ENCODE measurements at regions not wholly inside any gene's neighbourhood (a gene's known extent, or its start where the extent isn't known, plus 50 kb on each side); places are given as distances from the start of the nearest gene placed in this dataset.

- no peak for FAIRE-seq
- no peak for TF ChIP-seq POLR2A (IDR thresholded peaks at IDR 0.05; ENCODE audit: low read depth, low read length)
- no peak for TF ChIP-seq TAF1 (IDR thresholded peaks at IDR 0.05; ENCODE audit: borderline replicate concordance, low read depth, low read length)
- no peak for TF ChIP-seq POLR2AphosphoS5 (IDR thresholded peaks at IDR 0.05; ENCODE audit: low read depth, low read length)
- no peak for DNase-seq (ENCODE audit: insufficient read length)
Measured at GRCh38 chr2:183214680-183215079, 90.4 kb downstream of the NUP35 start.

GRCh38 chr2:183215917-183216316, 91.7 kb downstream of the NUP35 start:
- DNase-seq (ENCODE audit: insufficient read length) (no peak), FAIRE-seq (no peak)
- no peak for TF ChIP-seq TAF1 (IDR thresholded peaks at IDR 0.05; ENCODE audit: borderline replicate concordance, low read depth, low read length)
- TF ChIP-seq POLR2A (IDR thresholded peaks at IDR 0.05; ENCODE audit: low read depth, low read length), result no peak
- TF ChIP-seq POLR2AphosphoS5 (IDR thresholded peaks at IDR 0.05; ENCODE audit: low read depth, low read length), result no peak

- no peak for DNase-seq (ENCODE audit: insufficient read length)
- FAIRE-seq, result no peak
- TF ChIP-seq POLR2A (IDR thresholded peaks at IDR 0.05; ENCODE audit: low read depth, low read length), result no peak
- TF ChIP-seq POLR2AphosphoS5 (IDR thresholded peaks at IDR 0.05; ENCODE audit: low read depth, low read length), result no peak
Measured at GRCh38 chr2:183219888-183220287, 95.6 kb downstream of the NUP35 start.

- no peak for DNase-seq (ENCODE audit: insufficient read length)
- peak; percentile 65 for FAIRE-seq
- TF ChIP-seq POLR2AphosphoS5 (IDR thresholded peaks at IDR 0.05; ENCODE audit: low read depth, low read length) (no peak), POLR2A (IDR thresholded peaks at IDR 0.05; ENCODE audit: low read depth, low read length) (no peak), TAF1 (IDR thresholded peaks at IDR 0.05; ENCODE audit: borderline replicate concordance, low read depth, low read length) (no peak)
Measured at GRCh38 chr2:183222751-183223150, 98.5 kb downstream of the NUP35 start.

DNA sequence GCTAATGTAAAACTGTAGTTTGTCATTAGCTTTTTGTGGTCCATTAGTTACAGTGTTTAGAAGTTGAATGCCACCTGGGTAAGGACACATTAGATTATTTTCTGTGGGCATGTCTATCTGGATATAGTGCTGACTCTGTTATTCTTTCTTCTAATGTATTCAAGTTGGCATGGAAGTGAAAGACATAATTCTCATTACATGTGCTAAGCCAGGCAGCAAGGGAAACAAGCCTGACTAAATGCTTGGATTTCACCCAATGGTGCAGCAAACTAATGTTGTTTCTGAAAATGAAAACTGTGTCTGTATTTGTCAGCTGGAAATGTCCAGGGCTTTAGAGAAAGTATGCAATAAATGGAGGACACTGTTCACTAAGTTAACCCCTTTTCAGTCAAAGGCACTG, 100.7 kb downstream of the NUP35 start:
- TF ChIP-seq POLR2AphosphoS5 (IDR thresholded peaks at IDR 0.05; ENCODE audit: low read depth, low read length) (no peak), POLR2A (IDR thresholded peaks at IDR 0.05; ENCODE audit: low read depth, low read length) (no peak), TAF1 (IDR thresholded peaks at IDR 0.05; ENCODE audit: borderline replicate concordance, low read depth, low read length) (no peak)
- FAIRE-seq (no peak), DNase-seq (ENCODE audit: insufficient read length) (no peak)

GRCh38 chr2:183227176-183227575, 102.9 kb downstream of the NUP35 start:
- no peak for TF ChIP-seq POLR2AphosphoS5 (IDR thresholded peaks at IDR 0.05; ENCODE audit: low read depth, low read length)
- no peak for TF ChIP-seq POLR2A (IDR thresholded peaks at IDR 0.05; ENCODE audit: low read depth, low read length)
- DNase-seq (ENCODE audit: insufficient read length) (no peak), FAIRE-seq (no peak)

- no peak for FAIRE-seq
- DNase-seq (ENCODE audit: insufficient read length), result no peak
- TF ChIP-seq TAF1 (IDR thresholded peaks at IDR 0.05; ENCODE audit: borderline replicate concordance, low read depth, low read length) (no peak), POLR2AphosphoS5 (IDR thresholded peaks at IDR 0.05; ENCODE audit: low read depth, low read length) (no peak), POLR2A (IDR thresholded peaks at IDR 0.05; ENCODE audit: low read depth, low read length) (no peak)
Measured at GRCh38 chr2:183229386-183229785, 105.1 kb downstream of the NUP35 start.

DNA sequence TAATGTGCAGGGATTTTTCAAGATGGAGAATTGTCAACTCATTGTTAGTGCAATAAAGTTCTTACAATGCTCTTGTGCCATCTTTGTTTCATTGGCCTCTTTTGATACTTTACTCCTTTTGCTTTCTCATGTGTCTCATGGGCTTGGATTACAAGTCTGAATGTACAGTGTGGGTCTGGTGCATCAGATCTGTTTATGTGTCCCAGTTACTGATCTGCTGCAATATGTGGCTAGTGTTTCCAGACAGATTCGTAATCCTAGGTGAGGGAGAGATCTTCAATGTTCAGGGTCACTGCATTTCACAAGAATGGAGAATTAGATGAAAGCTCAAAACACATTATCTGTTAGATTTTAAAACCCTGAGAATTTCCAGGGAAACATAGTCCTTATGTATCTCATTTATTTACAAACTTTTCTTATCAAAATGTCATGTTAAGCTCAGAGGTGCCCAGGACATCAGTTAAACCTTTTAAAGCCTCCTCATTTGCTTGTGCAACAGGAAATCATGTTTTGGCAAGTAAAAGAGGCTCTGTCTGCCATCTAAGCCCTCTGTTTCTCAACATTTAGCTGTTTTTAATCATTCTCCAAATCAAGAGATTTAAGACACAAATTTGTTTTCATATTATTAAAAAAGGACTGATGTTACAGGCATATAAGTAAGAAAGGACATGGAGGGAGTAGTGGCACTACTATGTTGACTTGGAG, 108.1 kb downstream of the NUP35 start:
- TF ChIP-seq POLR2A (IDR thresholded peaks at IDR 0.05; ENCODE audit: low read depth, low read length), result no peak
- no peak for TF ChIP-seq TAF1 (IDR thresholded peaks at IDR 0.05; ENCODE audit: borderline replicate concordance, low read depth, low read length)
- no peak for TF ChIP-seq POLR2AphosphoS5 (IDR thresholded peaks at IDR 0.05; ENCODE audit: low read depth, low read length)
- no peak for DNase-seq (ENCODE audit: insufficient read length)
- FAIRE-seq, result peak; percentile 5

DNA sequence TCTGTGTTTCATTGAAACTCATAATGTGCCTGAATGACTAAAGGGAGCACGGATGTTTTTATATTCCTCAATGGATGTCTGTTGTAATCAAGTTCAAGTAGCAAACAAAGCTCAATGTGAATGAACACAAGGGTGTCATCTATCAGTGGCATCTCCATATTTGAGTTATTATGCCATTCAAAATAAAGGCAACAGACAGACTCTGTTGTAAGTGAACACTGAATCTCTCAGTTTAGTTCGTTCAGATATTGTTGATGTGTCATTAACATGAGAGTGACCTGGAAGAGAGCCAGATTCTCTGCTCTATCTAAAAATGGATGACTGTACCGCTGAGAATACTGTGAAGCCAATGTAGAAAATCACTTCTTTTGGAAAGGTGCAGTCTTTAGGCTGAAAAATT, 118.7 kb downstream of the NUP35 start:
- TF ChIP-seq POLR2A (IDR thresholded peaks at IDR 0.05; ENCODE audit: low read depth, low read length) (no peak), TAF1 (IDR thresholded peaks at IDR 0.05; ENCODE audit: borderline replicate concordance, low read depth, low read length) (no peak), POLR2AphosphoS5 (IDR thresholded peaks at IDR 0.05; ENCODE audit: low read depth, low read length) (no peak)
- FAIRE-seq (no peak), DNase-seq (ENCODE audit: insufficient read length) (no peak)

DNA sequence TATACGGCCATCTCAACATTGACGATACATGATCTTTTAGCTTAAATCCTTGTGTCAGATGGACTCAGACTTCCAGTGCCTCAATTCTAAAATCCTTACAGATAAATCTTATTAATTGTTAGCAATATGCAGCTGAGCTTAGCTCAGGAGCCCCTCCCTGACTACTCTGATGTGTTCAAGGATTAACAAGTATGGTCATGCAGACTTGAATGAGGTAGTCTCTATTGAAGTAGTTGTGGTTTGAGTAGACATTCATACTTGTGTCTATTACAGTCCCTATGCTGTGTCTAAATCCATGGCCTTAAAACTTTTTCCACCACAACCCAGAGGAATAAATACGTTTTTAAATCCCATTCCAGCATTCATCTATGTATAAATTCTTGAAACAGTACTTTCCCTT, 119.5 kb downstream of the NUP35 start:
- TF ChIP-seq POLR2AphosphoS5 (IDR thresholded peaks at IDR 0.05; ENCODE audit: low read depth, low read length) (no peak), POLR2A (IDR thresholded peaks at IDR 0.05; ENCODE audit: low read depth, low read length) (no peak), TAF1 (IDR thresholded peaks at IDR 0.05; ENCODE audit: borderline replicate concordance, low read depth, low read length) (no peak)

GRCh38 chr2:183244300-183244844, 120.1 kb downstream of the NUP35 start:
- no peak for FAIRE-seq
- TF ChIP-seq TAF1 (IDR thresholded peaks at IDR 0.05; ENCODE audit: borderline replicate concordance, low read depth, low read length) (no peak), POLR2AphosphoS5 (IDR thresholded peaks at IDR 0.05; ENCODE audit: low read depth, low read length) (no peak)

More for the DNA sequence above, 119.5 kb downstream of the NUP35 start:
- DNase-seq (ENCODE audit: insufficient read length) (no peak), FAIRE-seq (no peak)

DNA sequence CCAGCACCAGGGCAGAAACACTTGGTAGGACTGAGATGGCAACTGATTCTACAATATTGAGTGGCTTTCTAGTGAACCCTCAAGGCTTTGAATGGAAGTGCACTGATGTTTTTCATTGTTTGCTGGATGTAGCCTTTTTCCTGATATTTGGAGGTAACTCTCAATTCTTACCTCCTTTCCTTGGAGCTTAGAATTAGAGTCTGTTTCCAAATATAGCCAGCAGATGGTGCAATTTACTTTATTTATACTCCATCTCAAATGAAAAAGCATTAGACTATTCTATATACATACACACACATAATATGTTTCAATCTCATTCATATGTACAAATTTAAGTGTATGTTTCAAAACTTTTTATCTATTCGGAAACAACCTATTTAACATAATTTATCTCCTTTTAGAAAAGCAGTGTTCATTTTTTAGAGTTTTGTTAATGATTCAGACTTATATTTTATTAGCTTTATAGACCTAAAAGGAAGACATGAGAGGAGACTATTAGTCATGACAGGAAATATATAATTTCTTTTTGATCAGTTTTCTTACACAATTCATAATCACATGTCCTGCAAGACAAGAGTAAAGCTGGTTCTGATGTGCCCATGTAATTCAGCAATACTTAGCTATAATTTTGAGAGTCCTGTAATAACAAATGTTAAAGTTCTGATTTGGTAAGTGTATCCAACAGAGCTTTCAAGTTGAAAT, 124.8 kb downstream of the NUP35 start:
- no peak for TF ChIP-seq POLR2AphosphoS5 (IDR thresholded peaks at IDR 0.05; ENCODE audit: low read depth, low read length)
- DNase-seq (ENCODE audit: insufficient read length), result no peak
- no peak for FAIRE-seq

More at GRCh38 chr2:183244300-183244844, 120.1 kb downstream of the NUP35 start:
- DNase-seq (ENCODE audit: insufficient read length), result no peak
